Activated CD8-positive, alpha-beta memory T cell treated with anti-CD3 and anti-CD28 coated beads for 24 hours (primary cell): ENCODE measurements at regions not wholly inside any gene's neighbourhood (a gene's known extent, or its start where the extent isn't known, plus 50 kb on each side); places are given as distances from the start of the nearest gene placed in this dataset.
"Not testable (repeated sequence)": the region's sequence is repeated elsewhere in the genome, so short reads cannot be mapped to it uniquely, and the experiment has no call there.

Source experiments
- DNase-seq: peaks from one replicate; pipeline ENCODE4 v3.0.0-alpha.2; 2020

DNA sequence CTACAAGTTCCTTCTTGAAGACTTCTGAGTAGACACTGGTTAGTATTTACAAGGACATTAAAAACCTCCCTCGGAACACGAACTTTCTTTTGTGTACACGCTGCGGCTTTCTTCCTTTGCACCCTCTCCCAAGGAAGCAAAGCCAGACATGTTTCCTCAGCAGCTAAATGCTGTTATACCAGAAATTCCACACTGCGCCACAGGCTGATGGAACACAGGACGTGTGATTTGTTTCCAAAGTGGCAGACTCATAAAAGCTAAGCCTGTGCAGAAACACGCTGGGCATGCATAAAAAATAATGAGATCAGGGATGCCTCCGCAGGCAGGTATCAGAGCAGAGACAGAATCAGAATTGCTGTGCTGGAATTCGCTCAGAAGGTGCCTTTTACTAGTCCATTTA lies 73.0 kb upstream of the RGPD5 start:
- DNase-seq: no peak

DNA sequence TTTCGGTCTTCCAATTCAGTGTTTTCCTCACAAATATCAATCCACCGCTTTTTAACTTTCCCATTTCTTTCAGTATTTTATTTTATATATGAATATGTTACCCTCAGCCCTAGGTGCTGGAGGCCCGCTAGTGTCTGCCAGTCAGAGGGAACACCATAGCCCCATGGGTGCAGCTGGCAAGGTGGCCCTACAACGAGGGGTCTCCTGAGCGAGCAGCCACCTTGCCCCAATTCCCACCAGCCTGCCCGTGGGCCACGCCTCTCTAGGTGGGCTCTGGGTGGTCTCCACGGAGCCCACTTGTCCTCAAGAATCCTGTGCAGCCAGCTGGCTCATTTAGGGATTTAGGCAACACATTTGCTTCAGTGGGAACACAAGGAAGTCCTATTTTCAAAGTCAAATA lies 72.5 kb upstream of the RGPD5 start:
- peak; percentile 30 for DNase-seq

DNA sequence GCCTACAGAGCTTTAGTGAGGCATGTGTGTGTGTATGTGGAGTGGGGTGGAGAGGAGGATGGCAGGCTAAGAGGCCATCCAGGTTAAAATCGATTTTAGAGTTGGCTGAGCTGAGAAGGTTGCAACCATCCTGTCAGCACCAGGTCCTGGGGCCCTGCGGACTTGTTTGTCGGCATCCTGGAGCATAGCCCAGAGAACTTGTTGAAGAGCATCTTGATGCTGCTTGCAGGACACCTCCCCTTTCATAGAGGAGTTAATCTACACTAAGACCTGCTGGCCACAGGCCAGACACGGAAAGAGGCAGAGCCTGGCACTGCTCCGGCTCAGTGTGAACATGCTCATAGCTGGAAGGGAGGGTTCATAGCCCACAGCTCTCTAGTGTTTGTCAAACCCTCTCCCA lies 72.1 kb upstream of the RGPD5 start:
- DNase-seq: peak; percentile 13

DNA sequence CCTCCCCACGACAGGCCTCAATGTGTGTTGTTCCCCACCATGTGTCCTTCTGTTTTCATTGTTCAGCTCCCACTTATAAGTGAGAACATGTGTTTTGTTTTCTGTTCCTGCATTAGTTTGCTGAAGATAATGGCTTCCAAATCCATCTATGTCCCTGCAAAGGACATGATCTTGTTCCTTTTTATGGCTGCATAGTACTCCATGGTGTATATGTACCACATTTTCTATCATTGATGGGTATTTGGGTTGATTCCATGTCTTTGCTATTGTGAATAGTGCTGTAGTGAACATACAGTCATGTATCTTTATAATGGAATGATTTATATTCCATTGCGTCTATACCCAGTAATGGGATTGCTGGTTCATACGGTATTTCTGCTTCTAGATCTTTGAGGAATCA lies 71.5 kb upstream of the RGPD5 start:
- DNase-seq: not testable (repeated sequence)

DNA sequence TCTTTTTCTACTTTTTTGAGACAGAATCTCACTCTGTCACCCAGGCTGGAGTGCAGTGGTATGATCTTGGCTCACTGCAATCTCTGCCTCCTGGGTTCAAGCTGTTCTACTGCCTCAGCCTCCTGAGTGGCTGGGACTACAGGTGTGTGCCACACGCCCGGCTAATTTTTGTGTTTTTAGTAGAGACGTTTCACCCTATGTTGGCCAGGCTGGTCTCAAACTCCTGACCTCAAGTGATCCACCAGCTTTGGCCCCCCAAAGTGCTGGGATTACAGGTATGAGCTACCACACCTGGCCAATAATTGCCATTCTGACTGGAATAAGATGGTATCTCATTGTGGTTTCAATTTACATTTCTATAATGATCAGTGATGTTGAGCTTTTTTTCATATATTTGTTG lies 71.0 kb upstream of the RGPD5 start:
- DNase-seq: peak; percentile 7

DNA sequence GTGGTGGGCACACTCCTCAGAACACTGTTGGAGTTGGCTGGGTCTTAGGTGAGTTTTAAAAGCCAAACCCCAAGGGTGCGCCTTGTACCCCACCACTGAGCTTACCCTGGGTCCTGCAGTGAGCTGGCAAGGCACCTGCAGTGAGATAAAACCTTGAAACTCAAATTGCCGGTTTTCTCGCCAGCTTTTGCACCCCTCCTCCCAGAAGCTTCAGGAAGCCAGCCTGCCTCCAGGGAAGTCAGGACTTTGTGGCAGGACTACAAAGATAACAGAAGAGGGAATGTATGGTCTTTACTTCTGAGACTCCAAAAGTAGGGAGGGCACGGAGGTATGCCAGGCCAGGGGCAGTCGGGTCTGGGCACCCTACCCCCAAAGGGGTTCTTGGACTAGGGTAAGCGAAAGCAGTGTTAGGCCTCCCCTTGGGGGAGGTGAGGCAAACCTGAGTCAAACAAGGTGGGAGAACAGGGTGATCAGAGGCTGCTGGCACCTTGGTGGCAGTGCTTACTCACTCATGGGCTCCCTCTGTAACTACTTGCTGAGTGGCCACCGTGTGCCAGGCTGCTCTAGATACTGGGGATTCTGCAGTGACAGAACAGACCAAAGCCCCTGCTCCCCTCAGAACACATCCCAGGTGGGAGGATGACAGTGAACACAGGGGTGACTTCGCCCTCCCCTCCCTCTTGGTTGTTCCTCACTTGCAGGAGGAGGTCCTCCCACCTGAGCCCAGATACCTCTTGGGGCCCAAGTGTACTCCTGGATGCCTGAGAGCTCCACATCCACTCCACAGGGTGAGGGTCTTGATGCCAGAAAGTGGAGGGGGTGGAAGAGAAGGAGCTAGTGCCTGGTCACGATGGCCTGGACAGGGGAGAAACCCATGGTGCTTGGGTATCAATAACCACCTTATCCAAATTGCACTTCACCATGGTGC lies 69.3 kb upstream of the RGPD5 start:
- peak; percentile 37 for DNase-seq

DNA sequence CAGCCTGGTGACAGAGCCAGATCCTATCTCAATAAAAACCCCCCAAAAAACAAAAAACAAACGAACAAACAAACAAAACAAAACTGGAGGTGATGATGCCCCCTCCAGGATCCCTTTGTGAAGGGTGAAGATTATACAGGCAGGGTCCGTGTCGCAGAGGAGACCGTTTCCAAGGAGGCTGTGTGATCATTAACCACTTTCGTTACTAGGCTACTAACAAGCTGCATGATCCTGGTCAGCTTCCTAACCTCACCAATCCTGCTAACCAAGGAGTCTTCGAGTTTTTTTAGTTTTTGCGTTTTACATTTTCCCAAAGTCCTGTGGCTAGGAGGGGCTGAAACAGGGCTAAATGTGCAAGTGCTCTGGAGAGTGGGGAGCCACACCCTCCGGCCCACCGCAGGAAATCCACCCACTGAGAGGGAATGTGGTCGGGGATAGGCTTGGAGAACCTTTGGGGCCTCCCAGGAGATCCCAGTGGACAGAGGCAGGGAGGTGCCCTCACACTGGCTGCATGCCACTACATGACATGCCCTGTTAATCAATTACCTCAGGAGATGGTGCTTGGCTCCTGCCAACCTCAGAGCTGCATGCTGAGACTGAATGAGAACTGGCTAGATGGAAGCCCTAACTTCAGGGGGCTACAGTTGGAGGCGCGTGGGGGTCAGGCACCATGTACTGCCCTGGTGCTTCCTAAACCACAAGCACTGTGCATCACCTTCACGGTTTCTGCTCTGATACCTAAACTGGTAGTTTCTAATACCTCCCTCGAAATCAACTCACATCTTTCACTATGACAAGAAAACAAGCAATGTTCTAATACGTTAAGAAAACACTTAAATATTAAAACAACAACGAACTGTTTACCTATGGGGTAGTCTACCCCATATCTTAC lies 67.5 kb upstream of the RGPD5 start:
- peak; percentile 13 for DNase-seq

DNA sequence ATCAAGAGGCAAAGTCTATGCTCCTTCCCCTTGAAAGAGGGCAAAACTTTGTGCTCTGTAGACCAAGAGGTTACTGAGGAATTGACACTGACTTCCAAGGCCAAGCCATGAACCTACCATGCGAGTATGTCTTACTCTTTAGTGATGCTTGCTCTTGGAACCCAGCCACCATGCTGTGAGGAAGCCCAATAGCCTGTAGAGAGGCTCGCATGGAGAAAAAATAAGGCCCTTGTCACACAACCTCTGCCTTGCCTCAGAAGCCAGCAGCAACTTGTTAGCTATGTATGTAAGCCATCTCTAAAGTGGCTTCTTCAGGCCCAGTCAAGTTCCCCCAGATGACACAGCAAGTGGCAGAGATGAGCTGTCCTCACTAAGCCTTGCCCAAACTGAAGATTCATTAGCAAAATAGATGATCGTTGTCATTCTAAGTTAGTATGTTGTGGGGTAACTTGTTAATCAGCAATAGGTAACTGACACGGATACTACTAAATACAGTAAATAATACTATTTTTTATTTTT lies 66.1 kb upstream of the RGPD5 start:
- peak; percentile 21 for DNase-seq

DNA sequence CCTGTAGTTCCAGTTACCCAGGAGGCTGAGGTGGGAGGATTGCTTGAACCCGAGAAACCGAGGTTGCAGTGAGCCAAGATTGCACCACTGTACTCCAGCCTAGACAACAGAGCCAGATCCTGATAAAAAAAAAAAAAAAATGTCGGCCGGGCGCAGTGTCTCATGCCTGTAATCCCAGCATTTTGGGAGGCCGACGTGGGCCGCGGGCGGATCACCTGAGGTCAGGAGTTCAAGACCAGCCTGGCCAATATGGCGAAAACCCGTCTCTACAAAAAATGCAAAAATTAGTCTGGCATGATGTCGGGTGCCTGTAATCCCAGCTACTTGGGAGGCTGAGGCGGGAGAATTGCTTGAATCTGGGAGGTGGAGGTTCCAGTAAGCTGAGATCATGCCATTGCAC lies 60.4 kb upstream of the RGPD5 start:
- DNase-seq: not testable (repeated sequence)

DNA sequence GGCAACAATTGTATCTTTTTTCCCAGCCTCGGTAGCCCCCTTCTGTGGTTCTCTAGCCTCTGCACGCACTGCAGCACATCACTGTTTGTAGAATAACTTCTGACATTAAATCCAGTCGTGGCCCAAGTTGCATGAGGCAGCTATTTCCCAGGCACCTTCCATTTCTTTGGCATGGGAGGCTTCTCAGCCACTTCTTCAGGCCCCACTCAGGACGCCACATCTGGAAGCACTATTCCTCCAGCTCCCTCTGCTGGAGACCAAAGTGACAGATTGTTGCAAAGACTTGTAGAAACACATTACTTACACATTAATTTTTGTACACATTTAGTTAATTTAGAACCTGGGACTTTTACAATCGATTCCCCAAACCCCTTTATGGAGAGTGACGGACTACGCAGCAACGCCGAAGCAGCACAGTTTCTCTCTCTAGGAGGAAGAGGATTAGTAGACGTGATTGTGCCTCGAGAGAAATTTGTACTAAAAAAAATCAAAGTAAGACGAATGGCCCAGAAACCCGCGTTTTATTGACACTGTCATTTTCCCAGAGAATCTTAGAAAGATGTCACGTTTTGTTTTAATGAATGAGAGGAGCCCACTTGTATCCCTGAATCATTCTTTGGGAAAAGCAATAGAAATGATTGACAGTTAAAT lies 57.8 kb upstream of the RGPD5 start:
- DNase-seq: no peak
